ENCODE measurements at regions not wholly inside any gene's neighbourhood (a gene's known extent, or its start where the extent isn't known, plus 50 kb on each side); places are given as distances from the start of the nearest gene placed in this dataset.
A peak's percentile ranks its signal among the peaks of the same experiment; 100 is the strongest.
"Not testable (repeated sequence)": the region's sequence is repeated elsewhere in the genome, so short reads cannot be mapped to it uniquely, and the experiment has no call there.

GRCh38 chr1:189237008-189237407 is 1240.7 kb downstream of the BRINP3 start:
- no peaks in the 10 kb centered on the region for H3K27me3 ChIP-seq (ENCODE audit: insufficient read depth, low read length)
- no peak overlapping the region for H3K4me3 ChIP-seq (ENCODE audit: low read length)
- H2AFZ ChIP-seq (ENCODE audit: low read depth, low read length), result no peak overlapping the region
- H3K36me3 ChIP-seq (ENCODE audit: insufficient read depth, low read length), result no peaks in the 10 kb centered on the region
- no peaks in the 10 kb centered on the region for H3K9me3 ChIP-seq (ENCODE audit: low read length)
- no peaks in the 10 kb centered on the region for H3K4me1 ChIP-seq (ENCODE audit: insufficient read depth, low read length)

- peaks cover 3% of the 10 kb centered on the region for H3K9me3 ChIP-seq (ENCODE audit: low read length)
- no peaks in the 10 kb centered on the region for H3K27me3 ChIP-seq (ENCODE audit: insufficient read depth, low read length)
- no peaks in the 10 kb centered on the region for H3K4me1 ChIP-seq (ENCODE audit: insufficient read depth, low read length)
- H3K4me3 ChIP-seq (ENCODE audit: low read length), result no peak overlapping the region
- H2AFZ ChIP-seq (ENCODE audit: low read depth, low read length), result no peak overlapping the region
- no peaks in the 10 kb centered on the region for H3K36me3 ChIP-seq (ENCODE audit: insufficient read depth, low read length)
Measured at GRCh38 chr1:189253601-189254350, 1223.9 kb downstream of the BRINP3 start.

GRCh38 chr1:189261128-189261527 is 1216.5 kb downstream of the BRINP3 start:
- H2AFZ ChIP-seq (ENCODE audit: low read depth, low read length); H3K4me3 ChIP-seq (ENCODE audit: low read length); H3K4me1 ChIP-seq (ENCODE audit: insufficient read depth, low read length); H3K27me3 ChIP-seq (ENCODE audit: insufficient read depth, low read length); H3K9me3 ChIP-seq (ENCODE audit: low read length); H3K36me3 ChIP-seq (ENCODE audit: insufficient read depth, low read length): not testable (repeated sequence)

GRCh38 chr1:189269011-189269410 is 1208.7 kb downstream of the BRINP3 start:
- H3K36me3 ChIP-seq (ENCODE audit: insufficient read depth, low read length), result no peaks in the 10 kb centered on the region
- H3K27me3 ChIP-seq (ENCODE audit: insufficient read depth, low read length), result no peaks in the 10 kb centered on the region
- no peak overlapping the region for H2AFZ ChIP-seq (ENCODE audit: low read depth, low read length)

GRCh38 chr1:189274267-189274666 is 1203.4 kb downstream of the BRINP3 start:
- Histone ChIP-seq H2AFZ (ENCODE audit: low read depth, low read length) (no peak overlapping the region), H3K36me3 (ENCODE audit: insufficient read depth, low read length) (no peaks in the 10 kb centered on the region), H3K27me3 (ENCODE audit: insufficient read depth, low read length) (no peaks in the 10 kb centered on the region), H3K4me3 (ENCODE audit: low read length) (no peak overlapping the region), H3K4me1 (ENCODE audit: insufficient read depth, low read length) (no peaks in the 10 kb centered on the region), H3K9me3 (ENCODE audit: low read length) (no peaks in the 10 kb centered on the region)

More at GRCh38 chr1:189269011-189269410, 1208.7 kb downstream of the BRINP3 start:
- Histone ChIP-seq H3K9me3 (ENCODE audit: low read length) (peaks cover 8% of the 10 kb centered on the region), H3K4me3 (ENCODE audit: low read length) (no peak overlapping the region), H3K4me1 (ENCODE audit: insufficient read depth, low read length) (no peaks in the 10 kb centered on the region)

GRCh38 chr1:189275796-189276195 is 1201.9 kb downstream of the BRINP3 start:
- H3K9me3 ChIP-seq (ENCODE audit: low read length), result no peaks in the 10 kb centered on the region
- no peak overlapping the region for H3K4me3 ChIP-seq (ENCODE audit: low read length)
- no peaks in the 10 kb centered on the region for H3K4me1 ChIP-seq (ENCODE audit: insufficient read depth, low read length)
- H2AFZ ChIP-seq (ENCODE audit: low read depth, low read length), result no peak overlapping the region
- no peaks in the 10 kb centered on the region for H3K36me3 ChIP-seq (ENCODE audit: insufficient read depth, low read length)
- H3K27me3 ChIP-seq (ENCODE audit: insufficient read depth, low read length), result no peaks in the 10 kb centered on the region

- Histone ChIP-seq H3K9me3 (ENCODE audit: low read length) (no peaks in the 10 kb centered on the region), H2AFZ (ENCODE audit: low read depth, low read length) (no peak overlapping the region), H3K27me3 (ENCODE audit: insufficient read depth, low read length) (no peaks in the 10 kb centered on the region), H3K4me3 (ENCODE audit: low read length) (no peak overlapping the region), H3K36me3 (ENCODE audit: insufficient read depth, low read length) (no peaks in the 10 kb centered on the region), H3K4me1 (ENCODE audit: insufficient read depth, low read length) (no peaks in the 10 kb centered on the region)
Measured at GRCh38 chr1:189289346-189289745, 1188.3 kb downstream of the BRINP3 start.

GRCh38 chr1:189301235-189301634 is 1176.4 kb downstream of the BRINP3 start:
- no peaks in the 10 kb centered on the region for H3K4me1 ChIP-seq (ENCODE audit: insufficient read depth, low read length)
- no peak overlapping the region for H2AFZ ChIP-seq (ENCODE audit: low read depth, low read length)
- no peaks in the 10 kb centered on the region for H3K27me3 ChIP-seq (ENCODE audit: insufficient read depth, low read length)
- H3K36me3 ChIP-seq (ENCODE audit: insufficient read depth, low read length), result no peaks in the 10 kb centered on the region
- H3K9me3 ChIP-seq (ENCODE audit: low read length), result no peaks in the 10 kb centered on the region
- H3K4me3 ChIP-seq (ENCODE audit: low read length), result no peak overlapping the region

GRCh38 chr1:189305279-189305678 is 1172.4 kb downstream of the BRINP3 start:
- Histone ChIP-seq H3K9me3 (ENCODE audit: low read length) (no peaks in the 10 kb centered on the region), H3K4me3 (ENCODE audit: low read length) (no peak overlapping the region), H3K4me1 (ENCODE audit: insufficient read depth, low read length) (no peaks in the 10 kb centered on the region), H3K36me3 (ENCODE audit: insufficient read depth, low read length) (no peaks in the 10 kb centered on the region), H3K27me3 (ENCODE audit: insufficient read depth, low read length) (no peaks in the 10 kb centered on the region), H2AFZ (ENCODE audit: low read depth, low read length) (no peak overlapping the region)

GRCh38 chr1:189311915-189312314 is 1165.7 kb downstream of the BRINP3 start:
- no peaks in the 10 kb centered on the region for H3K27me3 ChIP-seq (ENCODE audit: insufficient read depth, low read length)
- no peak overlapping the region for H3K4me3 ChIP-seq (ENCODE audit: low read length)
- peaks cover 14% of the 10 kb centered on the region for H3K4me1 ChIP-seq (ENCODE audit: insufficient read depth, low read length)
- H3K9me3 ChIP-seq (ENCODE audit: low read length), result no peaks in the 10 kb centered on the region
- H3K36me3 ChIP-seq (ENCODE audit: insufficient read depth, low read length), result no peaks in the 10 kb centered on the region
- H2AFZ ChIP-seq (ENCODE audit: low read depth, low read length), result no peak overlapping the region

GRCh38 chr1:189312499-189312898 is 1165.2 kb downstream of the BRINP3 start:
- H2AFZ ChIP-seq (ENCODE audit: low read depth, low read length), result no peak overlapping the region
- peaks cover 14% of the 10 kb centered on the region for H3K4me1 ChIP-seq (ENCODE audit: insufficient read depth, low read length)
- no peak overlapping the region for H3K4me3 ChIP-seq (ENCODE audit: low read length)
- no peaks in the 10 kb centered on the region for H3K9me3 ChIP-seq (ENCODE audit: low read length)
- H3K27me3 ChIP-seq (ENCODE audit: insufficient read depth, low read length), result no peaks in the 10 kb centered on the region
- no peaks in the 10 kb centered on the region for H3K36me3 ChIP-seq (ENCODE audit: insufficient read depth, low read length)

GRCh38 chr1:189313488-189313887 is 1164.2 kb downstream of the BRINP3 start:
- H3K4me1 ChIP-seq (ENCODE audit: insufficient read depth, low read length), result peaks cover 14% of the 10 kb centered on the region
- H3K9me3 ChIP-seq (ENCODE audit: low read length), result no peaks in the 10 kb centered on the region
- no peak overlapping the region for H2AFZ ChIP-seq (ENCODE audit: low read depth, low read length)
- no peaks in the 10 kb centered on the region for H3K27me3 ChIP-seq (ENCODE audit: insufficient read depth, low read length)
- H3K4me3 ChIP-seq (ENCODE audit: low read length), result no peak overlapping the region
- H3K36me3 ChIP-seq (ENCODE audit: insufficient read depth, low read length), result no peaks in the 10 kb centered on the region

GRCh38 chr1:189315035-189315901 is 1162.4 kb downstream of the BRINP3 start:
- Histone ChIP-seq H2AFZ (ENCODE audit: low read depth, low read length) (peak overlapping the region; percentile 17), H3K4me1 (ENCODE audit: insufficient read depth, low read length) (peaks cover 14% of the 10 kb centered on the region), H3K36me3 (ENCODE audit: insufficient read depth, low read length) (no peaks in the 10 kb centered on the region), H3K27me3 (ENCODE audit: insufficient read depth, low read length) (no peaks in the 10 kb centered on the region), H3K4me3 (ENCODE audit: low read length) (no peak overlapping the region), H3K9me3 (ENCODE audit: low read length) (no peaks in the 10 kb centered on the region)

All from neuron (in vitro differentiated cells).